ENCODE measurements at regions not wholly inside any gene's neighbourhood (a gene's known extent, or its start where the extent isn't known, plus 50 kb on each side); places are given as distances from the start of the nearest gene placed in this dataset.

DNA sequence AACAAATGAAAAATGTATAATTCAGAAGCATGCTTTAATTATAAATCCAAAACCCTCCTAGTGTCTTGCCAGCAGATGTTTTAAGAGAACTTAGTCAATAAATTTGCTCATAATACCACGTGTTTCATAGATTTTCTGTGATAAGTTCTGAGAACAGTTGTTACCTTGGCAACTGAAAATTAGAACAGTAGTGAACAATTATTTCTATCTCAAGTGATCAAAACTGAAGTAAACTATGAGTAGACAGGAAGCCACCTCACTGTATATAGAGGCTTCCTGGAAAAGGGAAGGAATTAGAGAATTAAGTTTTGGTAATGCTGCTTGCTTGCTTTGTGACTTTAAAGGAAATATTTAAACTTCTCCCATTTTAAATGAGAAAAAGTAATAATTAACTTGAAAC is 266.0 kb upstream of the ANO3 start:
- no peak for DNase-seq
- H3K27me3 ChIP-seq (ENCODE audit: control insufficient read depth, insufficient read depth, low read length): no peaks in the 10 kb centered on the region
- H3K27ac ChIP-seq (ENCODE audit: insufficient read depth, low read length, poor library complexity, severe bottlenecking): no peak overlapping the region
- peaks cover 0 to 30% (median 12%) of the 10 kb centered on the region in 7 donors for H3K9me3 Mint-ChIP-seq
- H3K4me3 Mint-ChIP-seq: no peak overlapping the region
- no peaks in the 10 kb centered on the region for H3K36me3 Mint-ChIP-seq
- no peak for ATAC-seq (ENCODE audit: low read depth in 2 of 2)
- no peak overlapping the region for H3K4me3 ChIP-seq (ENCODE audit: low read depth, low read length)
- H3K27me3 Mint-ChIP-seq: no peaks in the 10 kb centered on the region
- H3K4me1 Mint-ChIP-seq: no peaks in the 10 kb centered on the region
- H3K36me3 ChIP-seq (ENCODE audit: control insufficient read depth, insufficient read depth, low read length): no peaks in the 10 kb centered on the region
- H3K9me3 ChIP-seq (ENCODE audit: control insufficient read depth in 2 of 2, low read length in 2 of 2): peaks cover 0 to 21% of the 10 kb centered on the region in 2 experiments
- no peaks in the 10 kb centered on the region for H3K4me1 ChIP-seq (ENCODE audit: control insufficient read depth, insufficient read depth, low read length, poor library complexity, severe bottlenecking)
- no peak overlapping the region for H3K27ac Mint-ChIP-seq

DNA sequence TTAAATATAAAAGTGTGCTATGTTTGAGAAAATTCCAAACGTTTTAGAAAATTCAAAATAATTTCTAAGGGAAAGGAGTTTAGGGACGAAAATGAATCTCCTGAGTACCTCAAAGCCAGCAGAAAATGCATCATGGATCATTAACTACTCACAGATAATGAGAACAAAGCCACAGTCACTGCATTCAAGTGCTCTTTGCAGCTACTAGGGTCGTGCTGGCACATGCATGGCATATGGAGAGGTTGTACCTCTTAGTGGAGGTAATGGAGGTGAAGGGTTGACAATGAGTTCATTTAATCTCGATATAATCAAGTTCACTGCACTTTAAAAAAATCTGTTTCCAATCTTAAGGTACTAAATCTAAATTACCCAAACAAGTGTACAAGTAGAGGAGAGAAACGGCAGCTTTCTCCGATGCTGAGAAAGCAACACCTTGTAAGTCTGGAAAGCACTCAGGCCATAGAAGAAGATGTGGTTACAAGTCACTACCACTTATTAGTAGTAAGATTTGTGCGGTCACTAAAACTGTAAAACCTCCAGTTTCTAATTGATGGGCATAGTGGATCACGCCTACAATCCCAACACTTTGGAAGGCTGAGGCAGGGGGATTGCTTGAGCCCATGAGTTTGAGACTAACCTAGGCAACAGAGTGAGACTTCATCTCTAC is 261.1 kb upstream of the ANO3 start:
- H3K9me3 ChIP-seq (ENCODE audit: control insufficient read depth in 2 of 2, low read length in 2 of 2): peaks cover 0 to 26% of the 10 kb centered on the region in 2 experiments
- no peak overlapping the region for H3K4me3 ChIP-seq (ENCODE audit: low read depth, low read length)
- no peak overlapping the region for H3K27ac ChIP-seq (ENCODE audit: insufficient read depth, low read length, poor library complexity, severe bottlenecking)
- no peaks in the 10 kb centered on the region for H3K27me3 ChIP-seq (ENCODE audit: control insufficient read depth, insufficient read depth, low read length)
- Mint-ChIP-seq H3K4me1 (no peaks in the 10 kb centered on the region), H3K9me3 (peaks cover 2 to 20% (median 10%) of the 10 kb centered on the region in 7 donors), H3K27ac (no peak overlapping the region), H3K4me3 (no peak overlapping the region), H3K27me3 (no peaks in the 10 kb centered on the region), H3K36me3 (no peaks in the 10 kb centered on the region)
- H3K36me3 ChIP-seq (ENCODE audit: control insufficient read depth, insufficient read depth, low read length): no peaks in the 10 kb centered on the region
- no peaks in the 10 kb centered on the region for H3K4me1 ChIP-seq (ENCODE audit: control insufficient read depth, insufficient read depth, low read length, poor library complexity, severe bottlenecking)
- DNase-seq: no peak
- ATAC-seq (ENCODE audit: low read depth in 2 of 2): no peak

DNA sequence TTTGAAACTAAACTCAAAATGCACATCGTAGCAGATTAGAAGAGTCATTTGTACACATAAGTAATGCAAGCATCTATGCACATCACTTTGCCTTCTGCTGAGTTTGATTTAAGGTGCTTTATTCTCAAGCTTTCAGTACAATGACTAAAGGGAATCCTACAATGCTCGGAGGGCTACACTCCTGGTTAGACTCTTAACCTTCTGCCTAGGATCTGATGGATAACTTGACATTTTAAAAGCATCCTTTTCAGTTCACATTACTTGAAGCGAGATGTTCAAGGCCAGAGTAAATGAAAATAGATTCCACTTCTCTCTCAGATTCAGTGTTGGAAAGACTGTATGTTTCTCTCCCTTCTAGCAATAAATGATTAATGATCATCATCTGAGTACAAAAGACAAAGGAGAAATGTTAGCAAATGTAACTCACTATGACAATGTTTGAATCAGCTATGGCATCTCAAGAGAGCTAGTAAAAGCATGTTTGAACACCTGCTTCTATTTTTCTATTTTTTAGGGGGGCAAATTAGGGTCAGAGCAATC is 259.2 kb upstream of the ANO3 start:
- no peaks in the 10 kb centered on the region for H3K27me3 ChIP-seq (ENCODE audit: control insufficient read depth, insufficient read depth, low read length)
- H3K4me1 ChIP-seq (ENCODE audit: control insufficient read depth, insufficient read depth, low read length, poor library complexity, severe bottlenecking): no peaks in the 10 kb centered on the region
- H3K9me3 ChIP-seq (ENCODE audit: control insufficient read depth in 2 of 2, low read length in 2 of 2): peaks cover 0 to 20% of the 10 kb centered on the region in 2 experiments
- Mint-ChIP-seq H3K4me3 (no peak overlapping the region), H3K9me3 (peaks cover 0 to 18% (median 8%) of the 10 kb centered on the region in 7 donors), H3K4me1 (no peaks in the 10 kb centered on the region), H3K36me3 (no peaks in the 10 kb centered on the region), H3K27me3 (no peaks in the 10 kb centered on the region), H3K27ac (no peak overlapping the region)
- DNase-seq (no peak), ATAC-seq (ENCODE audit: low read depth in 2 of 2) (no peak)
- H3K36me3 ChIP-seq (ENCODE audit: control insufficient read depth, insufficient read depth, low read length): no peaks in the 10 kb centered on the region
- H3K4me3 ChIP-seq (ENCODE audit: low read depth, low read length): no peak overlapping the region
- H3K27ac ChIP-seq (ENCODE audit: insufficient read depth, low read length, poor library complexity, severe bottlenecking): no peak overlapping the region

DNA sequence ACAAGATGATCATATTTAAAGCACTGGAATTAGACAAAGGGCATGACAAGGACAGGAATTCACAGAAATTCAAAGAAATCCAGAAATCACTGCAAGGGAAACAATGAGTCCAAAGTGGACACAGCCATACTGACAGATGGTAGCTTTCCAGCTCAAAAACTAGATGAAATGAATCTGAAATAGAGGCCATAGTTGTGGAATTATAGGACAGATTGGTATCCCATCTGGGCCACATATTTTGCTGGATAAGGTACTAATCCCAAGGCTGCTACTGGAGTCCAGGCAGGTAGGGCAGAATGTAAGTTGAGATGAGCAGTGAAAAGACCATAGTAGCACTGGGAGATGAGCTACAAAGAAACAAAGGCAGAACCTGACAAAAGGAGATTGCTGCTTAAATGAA is 258.3 kb upstream of the ANO3 start:
- peaks cover 0 to 13% (median 6%) of the 10 kb centered on the region in 7 donors for H3K9me3 Mint-ChIP-seq
- Histone ChIP-seq H3K9me3 (ENCODE audit: control insufficient read depth in 2 of 2, low read length in 2 of 2) (peaks cover 0 to 17% of the 10 kb centered on the region in 2 experiments), H3K27ac (ENCODE audit: insufficient read depth, low read length, poor library complexity, severe bottlenecking) (no peak overlapping the region), H3K4me1 (ENCODE audit: control insufficient read depth, insufficient read depth, low read length, poor library complexity, severe bottlenecking) (no peaks in the 10 kb centered on the region), H3K27me3 (ENCODE audit: control insufficient read depth, insufficient read depth, low read length) (no peaks in the 10 kb centered on the region), H3K36me3 (ENCODE audit: control insufficient read depth, insufficient read depth, low read length) (no peaks in the 10 kb centered on the region), H3K4me3 (ENCODE audit: low read depth, low read length) (no peak overlapping the region)
- no peaks in the 10 kb centered on the region for H3K36me3 Mint-ChIP-seq
- H3K4me1 Mint-ChIP-seq: no peaks in the 10 kb centered on the region
- H3K27me3 Mint-ChIP-seq: no peaks in the 10 kb centered on the region
- no peak overlapping the region for H3K27ac Mint-ChIP-seq
- DNase-seq (no peak), ATAC-seq (ENCODE audit: low read depth in 2 of 2) (no peak)
- H3K4me3 Mint-ChIP-seq: no peak overlapping the region

DNA sequence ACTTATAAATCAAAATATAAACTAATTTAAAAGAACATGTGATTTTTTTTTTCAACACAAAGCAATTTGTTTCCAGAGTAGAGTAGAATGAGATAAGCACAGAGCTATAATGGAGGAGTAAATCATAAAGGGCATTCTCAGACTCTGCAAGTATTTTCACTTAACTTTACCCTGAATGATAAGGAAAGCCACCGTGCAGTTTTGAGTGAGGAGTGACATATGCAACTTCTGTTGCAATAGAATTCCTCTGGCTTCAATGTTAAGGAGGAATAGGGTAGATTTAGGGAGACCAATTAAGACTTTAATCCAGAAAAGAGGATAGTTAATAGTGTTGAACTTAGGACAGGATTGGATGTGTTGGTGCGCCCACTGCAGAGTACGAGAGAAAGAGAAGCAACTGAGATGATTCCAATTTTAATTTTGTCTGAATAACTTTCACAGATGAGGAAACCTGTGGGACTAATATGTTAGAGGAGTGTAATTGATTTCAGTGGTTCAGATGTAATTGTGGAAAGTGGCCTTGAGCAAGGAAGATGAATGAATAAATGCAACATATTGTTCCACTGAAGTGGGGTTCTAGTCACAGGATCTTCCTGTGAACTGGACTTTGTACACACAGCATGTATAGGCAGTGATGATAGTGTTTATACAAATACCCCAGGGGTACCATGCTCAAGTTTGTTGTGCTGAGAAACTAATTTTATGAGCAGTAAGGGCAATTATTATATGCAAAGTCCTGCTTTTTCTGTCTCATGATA is 255.5 kb upstream of the ANO3 start:
- no peak for ATAC-seq (ENCODE audit: low read depth in 2 of 2)
- Mint-ChIP-seq H3K4me3 (no peak overlapping the region), H3K27me3 (no peaks in the 10 kb centered on the region), H3K36me3 (no peaks in the 10 kb centered on the region), H3K27ac (no peak overlapping the region), H3K4me1 (no peaks in the 10 kb centered on the region), H3K9me3 (peaks cover 2 to 8% (median 6%) of the 10 kb centered on the region in 7 donors)
- Histone ChIP-seq H3K4me3 (ENCODE audit: low read depth, low read length) (no peak overlapping the region), H3K27ac (ENCODE audit: insufficient read depth, low read length, poor library complexity, severe bottlenecking) (no peak overlapping the region), H3K9me3 (ENCODE audit: control insufficient read depth in 2 of 2, low read length in 2 of 2) (no peaks in the 10 kb centered on the region), H3K36me3 (ENCODE audit: control insufficient read depth, insufficient read depth, low read length) (no peaks in the 10 kb centered on the region), H3K4me1 (ENCODE audit: control insufficient read depth, insufficient read depth, low read length, poor library complexity, severe bottlenecking) (no peaks in the 10 kb centered on the region), H3K27me3 (ENCODE audit: control insufficient read depth, insufficient read depth, low read length) (no peaks in the 10 kb centered on the region)
- DNase-seq: no peak

- Histone ChIP-seq H3K4me3 (ENCODE audit: low read depth, low read length) (no peak overlapping the region), H3K27ac (ENCODE audit: insufficient read depth, low read length, poor library complexity, severe bottlenecking) (no peak overlapping the region), H3K9me3 (ENCODE audit: control insufficient read depth in 2 of 2, low read length in 2 of 2) (no peaks in the 10 kb centered on the region), H3K27me3 (ENCODE audit: control insufficient read depth, insufficient read depth, low read length) (no peaks in the 10 kb centered on the region), H3K36me3 (ENCODE audit: control insufficient read depth, insufficient read depth, low read length) (no peaks in the 10 kb centered on the region), H3K4me1 (ENCODE audit: control insufficient read depth, insufficient read depth, low read length, poor library complexity, severe bottlenecking) (no peaks in the 10 kb centered on the region)
- Mint-ChIP-seq H3K4me1 (no peaks in the 10 kb centered on the region), H3K36me3 (no peaks in the 10 kb centered on the region), H3K9me3 (peaks cover 2 to 14% (median 4%) of the 10 kb centered on the region in 7 donors), H3K27ac (no peak overlapping the region), H3K27me3 (no peaks in the 10 kb centered on the region), H3K4me3 (no peak overlapping the region)
- ATAC-seq (ENCODE audit: low read depth in 2 of 2): no peak
- DNase-seq: no peak
Measured at GRCh38 chr11:26078231-26078821, 253.6 kb upstream of the ANO3 start.

GRCh38 chr11:26084313-26084712 is 247.6 kb upstream of the ANO3 start:
- Histone ChIP-seq H3K27me3 (ENCODE audit: control insufficient read depth, insufficient read depth, low read length) (no peaks in the 10 kb centered on the region), H3K36me3 (ENCODE audit: control insufficient read depth, insufficient read depth, low read length) (no peaks in the 10 kb centered on the region), H3K4me3 (ENCODE audit: low read depth, low read length) (no peak overlapping the region), H3K4me1 (ENCODE audit: control insufficient read depth, insufficient read depth, low read length, poor library complexity, severe bottlenecking) (no peaks in the 10 kb centered on the region), H3K9me3 (ENCODE audit: control insufficient read depth in 2 of 2, low read length in 2 of 2) (no peaks in the 10 kb centered on the region), H3K27ac (ENCODE audit: insufficient read depth, low read length, poor library complexity, severe bottlenecking) (no peak overlapping the region)
- no peaks in the 10 kb centered on the region for H3K4me1 Mint-ChIP-seq
- no peak overlapping the region for H3K4me3 Mint-ChIP-seq
- ATAC-seq (ENCODE audit: low read depth in 2 of 2) (no peak), DNase-seq (no peak)
- no peaks in the 10 kb centered on the region for H3K36me3 Mint-ChIP-seq
- peaks cover 0 to 19% (median 2%) of the 10 kb centered on the region in 7 donors for H3K9me3 Mint-ChIP-seq
- H3K27ac Mint-ChIP-seq: no peak overlapping the region
- no peaks in the 10 kb centered on the region for H3K27me3 Mint-ChIP-seq

All from CD4-positive, CD25-positive, alpha-beta regulatory T cell (primary cell).